HTERT RPE-1 (cell line): ENCODE measurements at regions not wholly inside any gene's neighbourhood (a gene's known extent, or its start where the extent isn't known, plus 50 kb on each side); places are given as distances from the start of the nearest gene placed in this dataset.
"Not testable (repeated sequence)": the region's sequence is repeated elsewhere in the genome, so short reads cannot be mapped to it uniquely, and the experiment has no call there.

Experiments
- in situ Hi-C: fragments of 300-500 bp; cut with MboI; formaldehyde crosslinking; loops from 4 replicates; pipeline ENCODE4 v1.14.3; 2020; ENCODE audit warnings: low sequenced_read_pairs

DNA sequence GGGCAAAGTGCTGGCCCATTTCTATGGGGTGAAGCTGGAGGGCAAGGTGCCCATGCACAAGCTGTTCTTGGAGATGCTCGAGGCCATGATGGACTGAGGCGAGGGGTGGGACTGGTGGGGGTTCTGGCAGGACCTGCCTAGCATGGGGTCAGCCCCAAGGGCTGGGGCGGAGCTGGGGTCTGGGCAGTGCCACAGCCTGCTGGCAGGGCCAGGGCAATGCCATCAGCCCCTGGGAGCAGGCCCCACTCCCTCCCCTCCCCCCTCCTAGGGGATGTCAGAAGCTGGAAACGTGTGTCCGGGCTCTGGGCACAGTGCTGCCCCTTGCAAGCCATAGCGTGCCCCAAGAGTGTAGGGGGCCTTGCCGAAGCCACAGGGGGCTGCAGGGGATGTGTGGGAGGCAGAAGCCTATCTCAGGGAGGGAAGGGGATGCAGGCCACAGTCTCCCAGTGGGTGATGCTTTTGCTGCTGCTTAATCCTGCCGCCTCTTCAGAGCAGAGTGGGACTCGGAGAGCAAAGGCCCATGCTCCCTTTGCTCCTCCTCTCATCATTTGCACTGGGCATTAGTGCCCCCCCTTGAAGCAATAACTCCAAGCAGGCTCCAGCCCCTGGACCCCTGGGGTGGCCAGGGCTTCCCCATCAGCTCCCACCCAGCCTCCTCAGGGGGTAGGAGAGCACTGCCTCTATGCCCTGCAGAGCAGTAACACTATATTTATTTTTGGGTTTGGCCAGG, 85.2 kb downstream of the MRPL57 start:
- in situ Hi-C loops: not testable (repeated sequence)

DNA sequence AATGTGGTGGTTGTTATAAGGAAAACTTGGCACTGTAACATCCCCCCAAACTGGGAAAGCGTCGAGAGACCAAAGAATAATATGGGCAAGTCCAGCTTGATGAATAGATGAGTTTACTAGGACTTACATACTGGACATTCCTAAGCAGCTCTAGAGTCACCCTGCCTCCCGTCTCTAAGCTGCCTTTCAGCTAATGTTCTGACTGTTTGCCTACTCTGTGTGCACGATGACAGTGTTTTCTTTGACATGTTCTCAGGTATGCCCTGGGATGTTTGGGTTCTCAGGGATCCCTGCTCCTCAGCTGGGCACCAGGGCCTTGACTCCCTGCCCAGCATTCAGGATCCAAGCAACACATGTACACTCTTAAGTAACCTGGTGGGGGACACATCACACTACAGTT, 87.5 kb downstream of the MRPL57 start:
- in situ Hi-C loops: not testable (repeated sequence)

DNA sequence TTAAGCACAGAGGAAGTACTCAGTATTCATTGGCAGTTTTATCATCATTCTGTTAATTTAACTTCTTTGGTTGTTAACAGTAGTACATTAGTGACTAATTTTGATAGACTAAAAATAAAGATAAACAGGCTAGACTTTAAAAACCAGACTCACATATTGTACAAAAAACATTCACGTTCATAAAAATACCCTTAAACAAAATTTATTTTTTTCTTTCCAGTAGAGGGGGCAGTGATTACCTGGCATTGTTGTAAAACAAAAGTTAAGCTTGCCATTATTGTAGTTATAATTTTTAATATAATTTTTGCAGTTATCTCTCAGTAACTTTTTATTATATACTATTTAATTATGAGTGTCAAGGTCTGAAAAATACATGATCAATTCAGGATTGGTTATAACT, 92.0 kb downstream of the MRPL57 start:
- in situ Hi-C loops: not testable (repeated sequence)

DNA sequence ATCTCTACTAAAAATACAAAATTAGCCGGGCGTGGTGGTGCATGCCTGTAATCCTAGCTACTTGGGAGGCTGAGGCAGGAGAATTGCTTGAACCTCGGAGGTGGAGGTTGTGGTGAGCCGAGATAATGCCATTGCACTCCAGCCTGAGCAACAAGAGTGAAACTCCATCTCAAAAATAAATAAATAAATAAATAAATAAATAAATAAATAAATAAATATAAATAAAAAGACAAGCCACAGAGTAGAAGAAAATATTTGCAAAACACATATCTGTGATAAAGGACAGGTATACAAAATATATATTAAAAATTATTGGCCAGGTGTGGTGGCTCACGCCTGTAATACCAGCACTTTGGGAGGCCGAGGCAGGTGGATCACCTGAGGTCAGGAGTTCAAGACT, 96.0 kb downstream of the MRPL57 start:
- in situ Hi-C loops: not testable (repeated sequence)

DNA sequence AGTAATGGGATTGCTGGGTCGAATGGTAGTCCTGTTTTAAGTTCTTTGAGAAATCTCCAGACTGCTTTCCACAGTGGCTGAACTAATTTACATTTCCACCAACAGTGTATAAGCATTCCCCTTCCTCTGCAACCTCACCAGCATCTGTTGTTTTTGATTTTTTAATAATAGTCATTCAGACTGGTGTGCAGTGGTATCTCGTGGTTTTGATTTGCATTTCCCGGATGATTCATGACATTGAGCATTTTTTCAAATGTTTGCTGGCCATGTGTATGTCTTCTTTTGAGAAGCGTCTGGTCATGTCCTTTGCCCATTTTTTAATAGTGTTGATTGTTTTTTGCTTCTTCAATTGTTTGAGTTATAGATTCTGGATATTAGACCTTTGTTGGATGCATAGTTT, 98.0 kb downstream of the MRPL57 start:
- in situ Hi-C loops: not testable (repeated sequence)

- in situ Hi-C loops: loop anchor here (25.0 kb wide), 1 partner anchor 205 kb away; no protein-coding TSS in a partner anchor
Observed at GRCh38 chr13:21282065-21282464, 105.6 kb downstream of the MRPL57 start.

DNA sequence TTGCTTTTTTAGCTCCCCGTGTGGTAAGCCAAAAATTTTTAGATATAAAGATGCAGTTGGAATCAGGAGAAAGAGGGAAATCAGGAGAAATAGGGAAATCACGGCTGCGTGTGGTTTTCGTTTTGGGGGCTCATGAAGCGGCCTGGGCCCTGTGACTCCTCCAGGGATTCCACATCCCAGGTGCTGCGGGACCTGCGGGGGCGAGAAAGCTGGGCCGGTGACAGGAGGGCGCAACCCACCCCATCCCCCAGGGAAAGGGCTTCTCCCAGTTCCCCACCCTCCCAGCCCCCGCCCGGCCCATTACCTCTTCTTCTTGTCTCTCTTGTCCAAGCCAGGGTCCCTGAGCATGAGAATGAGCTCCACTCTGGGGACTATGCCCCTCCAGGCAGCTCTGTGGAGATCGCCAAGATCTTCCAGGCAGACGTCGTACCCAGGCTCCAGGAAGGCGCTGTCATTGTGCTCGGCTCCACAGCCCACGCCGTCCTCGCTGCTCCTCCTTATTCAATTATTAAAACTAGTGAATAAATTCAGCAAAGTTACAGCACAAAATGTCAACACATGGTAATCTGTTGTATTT, 111.0 kb downstream of the MRPL57 start:
- in situ Hi-C loops: loop anchor here (25.0 kb wide), 1 partner anchor 200 kb away; no protein-coding TSS in a partner anchor

- in situ Hi-C loops: loop anchor here (25.0 kb wide), 1 partner anchor 198 kb away; no protein-coding TSS in a partner anchor
Observed at GRCh38 chr13:21289475-21289874, 113.0 kb downstream of the MRPL57 start.

DNA sequence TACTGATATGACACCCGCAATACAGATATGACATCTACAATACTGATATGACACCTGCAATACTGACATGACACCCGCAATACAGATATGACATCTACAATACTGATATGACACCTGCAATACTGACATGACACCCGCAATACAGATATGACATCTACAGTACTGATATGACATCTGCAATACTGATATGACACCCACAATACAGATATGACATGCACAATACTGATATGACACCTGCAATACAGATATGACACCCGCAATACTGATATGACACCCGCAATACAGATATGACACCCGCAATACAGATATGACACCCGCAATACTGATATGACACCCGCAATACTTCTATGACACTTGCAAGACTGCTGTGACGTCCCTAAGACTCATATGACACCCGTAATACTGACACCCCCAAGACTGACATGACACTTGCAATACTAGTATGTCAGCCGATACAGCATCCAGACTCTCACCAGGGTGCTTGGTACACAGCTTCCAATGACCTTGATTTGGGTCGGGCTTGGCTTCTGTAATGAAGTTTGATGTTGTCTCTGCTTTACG, 114.1 kb downstream of the MRPL57 start:
- in situ Hi-C loops: loop anchor here (25.0 kb wide), 1 partner anchor 197 kb away; no protein-coding TSS in a partner anchor

DNA sequence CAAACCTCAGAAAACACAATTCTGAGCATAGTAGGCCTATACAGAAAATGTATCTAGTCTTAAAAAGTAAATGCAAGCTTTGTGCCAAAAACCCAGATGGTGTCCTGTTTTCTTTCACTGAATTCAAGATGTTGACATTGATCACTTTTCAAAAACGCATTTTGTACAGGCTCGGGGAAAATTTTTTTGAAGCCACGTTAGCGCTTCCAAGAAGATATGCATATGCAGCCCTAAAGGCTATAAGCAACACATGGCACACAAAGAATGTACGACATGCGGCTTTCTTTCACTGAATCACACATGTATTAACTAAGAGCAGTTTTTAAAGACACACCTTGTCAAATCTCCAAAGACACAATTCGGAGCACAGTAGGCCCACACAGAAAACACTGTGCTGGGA, 115.4 kb downstream of the MRPL57 start:
- in situ Hi-C loops: loop anchor here (25.0 kb wide), 1 partner anchor 195 kb away; no protein-coding TSS in a partner anchor

DNA sequence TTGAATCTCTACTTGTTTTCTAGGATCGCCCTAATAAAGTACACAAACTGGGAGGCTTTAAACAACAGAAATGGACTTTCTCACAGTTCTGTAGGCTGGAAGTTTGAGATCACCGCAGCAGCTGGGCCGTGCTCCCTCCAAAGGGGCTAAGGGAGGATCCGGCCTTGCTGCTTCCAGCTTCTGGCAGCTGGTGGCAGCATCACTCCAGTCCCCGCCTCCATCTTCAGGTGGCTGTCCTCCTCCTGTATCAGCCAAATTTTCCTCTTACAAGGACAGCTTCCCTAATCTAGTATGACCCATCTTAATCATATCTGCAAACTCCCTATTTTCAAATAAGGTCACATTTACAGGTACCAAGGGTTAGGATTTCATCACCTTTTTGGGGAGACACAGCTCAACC, 120.5 kb downstream of the MRPL57 start:
- in situ Hi-C loops: loop anchor here (25.0 kb wide), 1 partner anchor 190 kb away; no protein-coding TSS in a partner anchor

GRCh38 chr13:21297447-21297846, 121.0 kb downstream of the MRPL57 start:
- in situ Hi-C loops: loop anchor here (25.0 kb wide), 1 partner anchor 190 kb away; no protein-coding TSS in a partner anchor

- in situ Hi-C loops: loop anchor here (25.0 kb wide), 1 partner anchor 189 kb away; no protein-coding TSS in a partner anchor
Observed at GRCh38 chr13:21297914-21298831, 121.7 kb downstream of the MRPL57 start.

DNA sequence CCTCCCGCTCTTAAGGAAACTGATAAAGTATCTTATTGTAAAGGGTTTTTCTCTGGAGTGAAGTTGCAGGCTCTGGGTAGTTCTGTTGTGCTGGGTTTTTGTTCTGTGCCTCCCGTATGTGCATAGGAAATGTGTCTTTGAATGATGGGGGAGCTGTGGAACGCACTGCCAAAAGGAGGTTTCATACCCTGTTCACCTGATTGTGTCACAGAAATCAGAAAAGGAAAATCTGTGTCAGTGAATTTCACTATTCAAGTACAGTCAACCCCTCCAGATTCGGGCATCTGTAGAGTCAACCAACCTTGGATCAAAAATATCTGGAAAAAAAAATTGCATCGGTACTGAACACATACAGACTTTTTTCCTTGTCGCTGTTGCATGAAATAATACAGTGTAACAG, 127.8 kb downstream of the MRPL57 start:
- in situ Hi-C loops: no loop called here

GRCh38 chr13:21306300-21307073, 130.0 kb downstream of the MRPL57 start:
- in situ Hi-C loops: not testable (repeated sequence)

- in situ Hi-C loops: not testable (repeated sequence)
Observed at GRCh38 chr13:21307158-21307557, 130.7 kb downstream of the MRPL57 start.

DNA sequence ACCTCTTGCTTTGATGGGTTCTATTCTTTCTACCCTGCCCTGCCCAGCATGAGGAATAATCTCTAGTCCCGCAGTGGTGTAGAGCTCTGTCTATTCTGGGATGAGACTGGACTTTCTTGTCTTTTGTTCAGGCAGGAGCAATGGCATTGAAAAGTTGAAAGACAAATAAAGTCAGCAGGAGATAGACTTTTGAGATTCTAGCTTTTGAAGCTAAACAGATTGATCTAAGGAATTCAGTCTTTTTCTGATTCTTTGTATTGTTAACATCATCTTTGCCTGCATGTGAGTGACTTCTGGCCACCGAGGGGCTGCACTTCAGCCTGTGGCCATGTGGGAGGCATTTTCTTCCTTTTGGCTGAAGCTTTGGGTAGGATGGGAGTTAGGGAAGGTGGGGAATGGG, 132.4 kb downstream of the MRPL57 start:
- in situ Hi-C loops: no loop called here

DNA sequence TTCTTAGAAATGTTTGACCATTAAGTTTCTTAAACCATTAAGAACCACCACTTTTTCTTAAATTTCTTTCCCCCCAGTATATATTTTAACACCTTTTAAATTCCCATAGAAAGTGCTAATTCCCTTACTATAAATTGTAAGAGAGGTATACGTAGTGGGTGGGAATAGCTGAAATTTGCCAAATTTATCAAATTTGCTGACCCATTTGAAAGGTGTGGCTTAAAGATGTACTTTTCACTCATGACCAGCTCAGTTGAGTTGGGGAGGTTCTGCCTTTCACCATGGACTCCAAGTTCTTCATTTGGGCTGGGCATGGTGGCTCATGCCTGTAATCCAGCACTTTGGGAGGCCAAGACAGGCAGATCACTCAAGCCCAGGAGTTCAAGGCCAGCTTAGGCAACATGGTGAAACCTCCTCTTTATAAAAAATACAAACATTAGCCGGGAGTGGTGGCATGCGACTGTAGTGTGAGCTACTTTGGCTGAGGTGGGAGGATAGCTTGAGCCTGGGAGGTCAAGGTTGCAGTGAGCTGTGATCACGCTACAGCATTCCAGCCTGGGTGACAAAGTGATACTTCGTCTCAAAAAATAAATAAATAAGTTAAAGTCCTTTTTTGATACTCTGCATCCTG, 133.2 kb downstream of the MRPL57 start:
- in situ Hi-C loops: no loop called here

- in situ Hi-C loops: no loop called here
Observed at GRCh38 chr13:21310220-21310619, 133.8 kb downstream of the MRPL57 start.
